ENCODE measurements at regions not wholly inside any gene's neighbourhood (a gene's known extent, or its start where the extent isn't known, plus 50 kb on each side); places are given as distances from the start of the nearest gene placed in this dataset.
"Not testable (repeated sequence)": the region's sequence is repeated elsewhere in the genome, so short reads cannot be mapped to it uniquely, and the experiment has no call there.

GRCh38 chr4:123682931-123683330 lies 286.3 kb downstream of the SPRY1 start:
- no peak overlapping the region for H3K4me3 Mint-ChIP-seq (ENCODE audit: unreplicated experiment)
- no peaks in the 10 kb centered on the region for H3K4me1 Mint-ChIP-seq (ENCODE audit: low read depth, unreplicated experiment)
- H3K9me3 Mint-ChIP-seq (ENCODE audit: unreplicated experiment) = peaks cover 2% of the 10 kb centered on the region
- DNase-seq = no peak
- peaks cover 17% of the 10 kb centered on the region for H3K36me3 Mint-ChIP-seq (ENCODE audit: unreplicated experiment)
- no peak overlapping the region for H3K27ac Mint-ChIP-seq (ENCODE audit: unreplicated experiment)
- H3K27me3 Mint-ChIP-seq (ENCODE audit: unreplicated experiment) = no peaks in the 10 kb centered on the region
- TF ChIP-seq CTCF (IDR thresholded peaks at IDR 0.05; ENCODE audit: partially characterized antibody, unreplicated experiment) = no peak

GRCh38 chr4:123684937-123685336 lies 288.3 kb downstream of the SPRY1 start:
- H3K36me3 Mint-ChIP-seq (ENCODE audit: unreplicated experiment) = peaks cover 20% of the 10 kb centered on the region
- not testable (repeated sequence) for H3K27me3 Mint-ChIP-seq (ENCODE audit: unreplicated experiment); H3K27ac Mint-ChIP-seq (ENCODE audit: unreplicated experiment); H3K4me3 Mint-ChIP-seq (ENCODE audit: unreplicated experiment); H3K9me3 Mint-ChIP-seq (ENCODE audit: unreplicated experiment); H3K4me1 Mint-ChIP-seq (ENCODE audit: low read depth, unreplicated experiment)
- peak; percentile 18 for DNase-seq

GRCh38 chr4:123695531-123695930 lies 298.9 kb downstream of the SPRY1 start:
- H3K36me3 Mint-ChIP-seq (ENCODE audit: unreplicated experiment); H3K27me3 Mint-ChIP-seq (ENCODE audit: unreplicated experiment); H3K4me3 Mint-ChIP-seq (ENCODE audit: unreplicated experiment); H3K4me1 Mint-ChIP-seq (ENCODE audit: low read depth, unreplicated experiment); DNase-seq; H3K27ac Mint-ChIP-seq (ENCODE audit: unreplicated experiment); H3K9me3 Mint-ChIP-seq (ENCODE audit: unreplicated experiment): not testable (repeated sequence)

- Mint-ChIP-seq H3K4me3 (ENCODE audit: unreplicated experiment) (no peak overlapping the region), H3K27me3 (ENCODE audit: unreplicated experiment) (no peaks in the 10 kb centered on the region), H3K36me3 (ENCODE audit: unreplicated experiment) (no peaks in the 10 kb centered on the region), H3K27ac (ENCODE audit: unreplicated experiment) (no peak overlapping the region), H3K9me3 (ENCODE audit: unreplicated experiment) (peaks cover 2% of the 10 kb centered on the region), H3K4me1 (ENCODE audit: low read depth, unreplicated experiment) (no peaks in the 10 kb centered on the region)
- no peak for TF ChIP-seq CTCF (IDR thresholded peaks at IDR 0.05; ENCODE audit: partially characterized antibody, unreplicated experiment)
- DNase-seq = no peak
Observed at GRCh38 chr4:123696687-123697086, 300.1 kb downstream of the SPRY1 start.

GRCh38 chr4:123698556-123698955 lies 302.0 kb downstream of the SPRY1 start:
- no peak for DNase-seq
- Mint-ChIP-seq H3K9me3 (ENCODE audit: unreplicated experiment) (peaks cover 2% of the 10 kb centered on the region), H3K36me3 (ENCODE audit: unreplicated experiment) (no peaks in the 10 kb centered on the region), H3K27me3 (ENCODE audit: unreplicated experiment) (no peaks in the 10 kb centered on the region), H3K4me3 (ENCODE audit: unreplicated experiment) (no peak overlapping the region), H3K27ac (ENCODE audit: unreplicated experiment) (no peak overlapping the region), H3K4me1 (ENCODE audit: low read depth, unreplicated experiment) (no peaks in the 10 kb centered on the region)
- no peak for TF ChIP-seq CTCF (IDR thresholded peaks at IDR 0.05; ENCODE audit: partially characterized antibody, unreplicated experiment)

GRCh38 chr4:123699880-123700771 lies 303.5 kb downstream of the SPRY1 start:
- no peaks in the 10 kb centered on the region for H3K4me1 Mint-ChIP-seq (ENCODE audit: low read depth, unreplicated experiment)
- H3K27ac Mint-ChIP-seq (ENCODE audit: unreplicated experiment) = no peak overlapping the region
- H3K36me3 Mint-ChIP-seq (ENCODE audit: unreplicated experiment) = no peaks in the 10 kb centered on the region
- peaks cover 2% of the 10 kb centered on the region for H3K9me3 Mint-ChIP-seq (ENCODE audit: unreplicated experiment)
- DNase-seq = no peak
- H3K27me3 Mint-ChIP-seq (ENCODE audit: unreplicated experiment) = no peaks in the 10 kb centered on the region
- H3K4me3 Mint-ChIP-seq (ENCODE audit: unreplicated experiment) = no peak overlapping the region
- no peak for TF ChIP-seq CTCF (IDR thresholded peaks at IDR 0.05; ENCODE audit: partially characterized antibody, unreplicated experiment)

All from glutamatergic neuron (in vitro differentiated cells).